ENCODE measurements at regions not wholly inside any gene's neighbourhood (a gene's known extent, or its start where the extent isn't known, plus 50 kb on each side); places are given as distances from the start of the nearest gene placed in this dataset.

DNA sequence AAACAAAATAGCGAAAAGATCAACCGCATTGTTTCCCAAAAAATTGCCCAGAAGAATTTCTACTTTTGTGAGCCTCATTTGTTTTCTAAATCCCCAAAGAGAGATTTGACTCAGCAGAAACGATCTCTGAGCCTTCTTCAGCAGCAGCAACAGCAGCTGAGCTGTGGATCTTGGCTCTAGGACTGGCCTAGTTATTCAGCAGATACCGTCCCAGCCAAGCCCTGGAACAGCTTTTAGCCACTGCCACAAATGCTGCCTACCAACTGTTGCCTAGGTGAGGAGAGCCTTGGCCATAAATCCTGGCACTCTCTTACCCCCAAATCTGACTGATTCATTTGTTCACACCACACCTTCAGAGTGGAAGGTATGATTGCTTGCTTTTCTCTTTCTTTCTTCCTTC, 320.1 kb downstream of the TGFB2 start:
- ChIA-PET POLR2A (no interaction called here), CTCF (ENCODE audit: unreplicated experiment) (no interaction called here)
- H3K4me3 ChIP-seq (ENCODE audit: low read depth, low read length, poor library complexity, severe bottlenecking) = no peak overlapping the region
- H3K27ac ChIP-seq (ENCODE audit: low read depth, low read length, poor library complexity, severe bottlenecking) = no peak overlapping the region
- H3K79me2 ChIP-seq (ENCODE audit: insufficient read depth, low read depth, low read length) = no peaks in the 10 kb centered on the region
- no peak for DNase-seq (ENCODE audit: low spot score)
- no peaks in the 10 kb centered on the region for H4K20me1 ChIP-seq (ENCODE audit: insufficient read depth, low read length)
- no peaks in the 10 kb centered on the region for H3K9me3 ChIP-seq (ENCODE audit: low read length)
- no peak overlapping the region for H2AFZ ChIP-seq (ENCODE audit: low read length)
- no peaks in the 10 kb centered on the region for H3K4me1 ChIP-seq (ENCODE audit: insufficient read depth, low read length, poor library complexity, severe bottlenecking)
- no peaks in the 10 kb centered on the region for H3K9me2 ChIP-seq (ENCODE audit: insufficient read depth, low read length)
- intact Hi-C loops (cut with micrococcal nuclease; ENCODE audit: unreplicated experiment) = no loop called here
- no peaks in the 10 kb centered on the region for H3K36me3 ChIP-seq (ENCODE audit: insufficient read depth, low read length)
- no TSS peak for BruUV-seq (replicated peaks)
- no peak overlapping the region for H3K4me2 ChIP-seq (ENCODE audit: low read length)
- no peak for TF ChIP-seq EZH2phosphoT487 (IDR thresholded peaks at IDR 0.05; ENCODE audit: borderline replicate concordance, low read depth, low read length)
- TF ChIP-seq, protein P1, sequence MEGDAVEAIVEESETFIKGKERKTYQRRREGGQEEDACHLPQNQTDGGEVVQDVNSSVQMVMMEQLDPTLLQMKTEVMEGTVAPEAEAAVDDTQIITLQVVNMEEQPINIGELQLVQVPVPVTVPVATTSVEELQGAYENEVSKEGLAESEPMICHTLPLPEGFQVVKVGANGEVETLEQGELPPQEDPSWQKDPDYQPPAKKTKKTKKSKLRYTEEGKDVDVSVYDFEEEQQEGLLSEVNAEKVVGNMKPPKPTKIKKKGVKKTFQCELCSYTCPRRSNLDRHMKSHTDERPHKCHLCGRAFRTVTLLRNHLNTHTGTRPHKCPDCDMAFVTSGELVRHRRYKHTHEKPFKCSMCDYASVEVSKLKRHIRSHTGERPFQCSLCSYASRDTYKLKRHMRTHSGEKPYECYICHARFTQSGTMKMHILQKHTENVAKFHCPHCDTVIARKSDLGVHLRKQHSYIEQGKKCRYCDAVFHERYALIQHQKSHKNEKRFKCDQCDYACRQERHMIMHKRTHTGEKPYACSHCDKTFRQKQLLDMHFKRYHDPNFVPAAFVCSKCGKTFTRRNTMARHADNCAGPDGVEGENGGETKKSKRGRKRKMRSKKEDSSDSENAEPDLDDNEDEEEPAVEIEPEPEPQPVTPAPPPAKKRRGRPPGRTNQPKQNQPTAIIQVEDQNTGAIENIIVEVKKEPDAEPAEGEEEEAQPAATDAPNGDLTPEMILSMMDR (conservative IDR thresholded peaks at IDR 0.05; ENCODE audit: low read length) = no peak

DNA sequence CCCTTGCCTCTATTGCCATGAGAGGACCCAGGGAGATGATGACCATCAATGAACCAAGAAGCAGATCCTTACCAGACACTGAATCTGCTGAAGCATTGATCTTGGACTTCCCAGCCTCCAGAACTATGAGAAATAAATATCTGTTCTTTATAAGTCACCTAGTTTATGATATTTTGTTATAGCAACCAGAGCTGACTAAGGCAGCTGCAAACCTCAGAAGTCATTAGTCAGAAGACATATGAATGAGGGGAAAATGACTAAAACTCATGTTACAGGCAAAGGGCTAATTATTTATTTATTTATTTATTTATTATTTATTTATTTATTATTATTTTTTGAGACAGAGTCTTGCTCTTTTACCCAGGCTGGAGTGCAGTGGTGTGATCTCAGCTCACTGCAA, 321.1 kb downstream of the TGFB2 start:
- H2AFZ ChIP-seq (ENCODE audit: low read length) = no peak overlapping the region
- intact Hi-C loops (cut with micrococcal nuclease; ENCODE audit: unreplicated experiment) = no loop called here
- no peaks in the 10 kb centered on the region for H3K4me1 ChIP-seq (ENCODE audit: insufficient read depth, low read length, poor library complexity, severe bottlenecking)
- CTCF ChIA-PET (ENCODE audit: unreplicated experiment) = no interaction called here
- no peak overlapping the region for H3K4me3 ChIP-seq (ENCODE audit: low read depth, low read length, poor library complexity, severe bottlenecking)
- no peak for TF ChIP-seq EZH2phosphoT487 (IDR thresholded peaks at IDR 0.05; ENCODE audit: borderline replicate concordance, low read depth, low read length)
- TF ChIP-seq, protein P1 (conservative IDR thresholded peaks at IDR 0.05; ENCODE audit: low read length) = no peak
- H4K20me1 ChIP-seq (ENCODE audit: insufficient read depth, low read length) = no peaks in the 10 kb centered on the region
- POLR2A ChIA-PET = no interaction called here
- no peaks in the 10 kb centered on the region for H3K9me2 ChIP-seq (ENCODE audit: insufficient read depth, low read length)
- H3K36me3 ChIP-seq (ENCODE audit: insufficient read depth, low read length) = no peaks in the 10 kb centered on the region
- no peaks in the 10 kb centered on the region for H3K9me3 ChIP-seq (ENCODE audit: low read length)
- H3K79me2 ChIP-seq (ENCODE audit: insufficient read depth, low read depth, low read length) = no peaks in the 10 kb centered on the region
- no peak overlapping the region for H3K4me2 ChIP-seq (ENCODE audit: low read length)
- no peak for DNase-seq (ENCODE audit: low spot score)
- no peak overlapping the region for H3K27ac ChIP-seq (ENCODE audit: low read depth, low read length, poor library complexity, severe bottlenecking)
- BruUV-seq (replicated peaks) = no TSS peak

DNA sequence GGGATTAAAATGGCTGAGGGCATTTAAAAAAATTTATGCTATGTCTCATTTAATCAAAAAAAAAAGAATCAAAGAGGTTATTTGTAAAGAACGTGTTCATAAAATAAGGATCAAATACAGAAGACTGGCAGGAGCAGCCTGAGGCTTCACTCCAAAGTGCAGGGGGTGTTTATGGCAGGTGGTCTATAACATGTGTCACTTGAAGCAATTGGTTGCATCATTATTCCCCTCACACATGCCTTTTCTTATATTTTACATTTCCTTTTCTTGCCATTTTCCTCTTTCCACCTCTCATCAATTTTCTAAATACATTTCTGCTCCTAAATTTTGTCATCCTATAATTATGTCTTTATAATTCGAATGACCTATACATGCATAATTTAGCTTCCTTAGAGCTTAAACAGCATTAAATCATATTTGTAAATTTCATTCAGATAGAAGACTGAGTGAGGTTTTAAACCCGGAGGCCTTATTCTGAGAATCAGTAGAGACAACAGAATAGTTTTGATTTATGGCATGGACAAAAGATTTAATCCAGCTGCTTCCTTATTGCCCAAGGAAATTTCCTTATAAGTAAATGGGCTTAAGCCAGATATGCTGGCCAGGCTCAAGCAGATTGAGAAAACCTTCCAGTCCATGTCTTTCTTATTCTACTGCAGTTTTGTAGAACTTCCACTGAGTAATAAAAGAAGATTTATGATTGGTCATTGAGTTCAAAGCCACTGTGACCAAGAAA, 322.8 kb downstream of the TGFB2 start:
- no TSS peak for BruUV-seq (replicated peaks)
- Histone ChIP-seq H3K79me2 (ENCODE audit: insufficient read depth, low read depth, low read length) (no peaks in the 10 kb centered on the region), H3K4me2 (ENCODE audit: low read length) (no peak overlapping the region), H4K20me1 (ENCODE audit: insufficient read depth, low read length) (no peaks in the 10 kb centered on the region), H3K36me3 (ENCODE audit: insufficient read depth, low read length) (no peaks in the 10 kb centered on the region), H2AFZ (ENCODE audit: low read length) (no peak overlapping the region), H3K9me3 (ENCODE audit: low read length) (no peaks in the 10 kb centered on the region), H3K9me2 (ENCODE audit: insufficient read depth, low read length) (no peaks in the 10 kb centered on the region), H3K4me3 (ENCODE audit: low read depth, low read length, poor library complexity, severe bottlenecking) (no peak overlapping the region), H3K4me1 (ENCODE audit: insufficient read depth, low read length, poor library complexity, severe bottlenecking) (no peaks in the 10 kb centered on the region), H3K27ac (ENCODE audit: low read depth, low read length, poor library complexity, severe bottlenecking) (no peak overlapping the region)
- intact Hi-C loops (cut with micrococcal nuclease; ENCODE audit: unreplicated experiment) = no loop called here
- DNase-seq (ENCODE audit: low spot score) = no peak
- ChIA-PET POLR2A (no interaction called here), CTCF (ENCODE audit: unreplicated experiment) (no interaction called here)
- no peak for TF ChIP-seq EZH2phosphoT487 (IDR thresholded peaks at IDR 0.05; ENCODE audit: borderline replicate concordance, low read depth, low read length)
- TF ChIP-seq, protein P1 (conservative IDR thresholded peaks at IDR 0.05; ENCODE audit: low read length) = no peak

Data from OCI-LY7 (cell line).